SK-N-SH treated with all-trans-retinoic acid at 6 μM for 48 hours (cell line): ENCODE measurements at regions not wholly inside any gene's neighbourhood (a gene's known extent, or its start where the extent isn't known, plus 50 kb on each side); places are given as distances from the start of the nearest gene placed in this dataset.

Experiments
- CSRNP3 ChIP-seq: fragments of 250-450 bp; sonication (Bioruptor Pico); IDR thresholded peaks from 2 replicates; pipeline ENCODE4 v1.5.1; 2021; ENCODE audit warnings: mild to moderate bottlenecking, moderate library complexity
- TCF4 ChIP-seq: fragments of 250-450 bp; sonication (Bioruptor Pico); IDR thresholded peaks from 2 replicates; pipeline ENCODE4 v1.8.0; 2021; ENCODE audit warnings: mild to moderate bottlenecking, moderate library complexity, borderline replicate concordance
- ZFP3 ChIP-seq: fragments of 250-450 bp; sonication (Bioruptor Pico); IDR thresholded peaks from 2 replicates; pipeline ENCODE4 v1.5.0; 2020; ENCODE audit warnings: mild to moderate bottlenecking, moderate library complexity
- ZFP30 ChIP-seq: fragments of 450-650 bp; formaldehyde crosslinking; IDR thresholded peaks from 2 replicates; pipeline ENCODE4 v1.5.0; 2022; ENCODE audit warnings: mild to moderate bottlenecking, moderate library complexity

- no peak for TF ChIP-seq ZFP30 (CRISPR knock-in tag)
- no peak for TF ChIP-seq ZFP3 (CRISPR knock-in tag)
- no peak for TF ChIP-seq TCF4 (CRISPR knock-in tag)
- no peak for TF ChIP-seq CSRNP3 (CRISPR knock-in tag)
Observed at GRCh38 chr9:89731262-89732182, 126.7 kb downstream of the GADD45G start.
